ENCODE measurements at regions not wholly inside any gene's neighbourhood (a gene's known extent, or its start where the extent isn't known, plus 50 kb on each side); places are given as distances from the start of the nearest gene placed in this dataset.

DNA sequence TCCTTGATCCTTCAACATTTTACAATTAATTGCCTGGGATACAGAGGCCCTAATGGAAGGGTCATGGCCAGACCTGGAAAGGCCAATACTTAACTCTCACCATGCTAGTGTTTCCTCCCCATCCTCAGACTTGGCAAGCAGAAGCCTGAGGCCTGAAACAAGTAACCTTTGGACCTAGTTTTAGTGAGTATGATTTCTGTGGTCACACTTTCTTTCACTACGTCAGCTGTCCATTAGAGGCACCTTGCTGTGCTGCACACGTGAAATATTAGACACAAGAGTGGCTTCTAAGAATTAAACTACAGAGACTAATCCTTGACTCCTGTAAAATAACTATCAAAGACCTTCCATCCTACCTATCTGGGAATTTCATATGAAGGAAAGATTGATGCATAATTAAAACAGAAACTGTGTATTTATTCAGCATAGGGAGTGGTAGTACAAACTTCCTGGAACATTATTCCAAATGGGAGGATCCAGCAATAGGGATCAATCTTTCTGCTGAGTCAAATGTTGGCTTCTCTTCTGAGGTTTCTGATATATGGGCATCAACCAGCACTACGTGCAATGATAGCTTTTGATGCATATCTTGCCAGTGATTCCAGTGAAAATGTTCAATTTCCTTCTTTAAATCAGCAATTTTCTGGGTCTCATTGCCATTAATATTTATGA lies 249.7 kb downstream of the IKZF2 start:
- TF ChIP-seq CTCF (IDR thresholded peaks at IDR 0.05; ENCODE audit: insufficient read depth, low read length, poor library complexity, severe bottlenecking): no peak
- no peak for TF ChIP-seq EZH2phosphoT487 (conservative IDR thresholded peaks at IDR 0.05; ENCODE audit: low read length)
